CD8-positive, alpha-beta memory T cell (primary cell): ENCODE measurements at regions not wholly inside any gene's neighbourhood (a gene's known extent, or its start where the extent isn't known, plus 50 kb on each side); places are given as distances from the start of the nearest gene placed in this dataset.

Experiments used
- CTCF ChIA-PET: fragments of 350-600 bp; sonication (Branson Sonifier 250); formaldehyde crosslinking; loops from one replicate; lab custom pipeline; 2021; ENCODE audit warnings: antibody characterized with exemption; lab: Charles Lee
- POLR2A ChIA-PET: fragments of 350-600 bp; sonication (Branson Sonifier 250); formaldehyde crosslinking; loops from one replicate; lab custom pipeline; 2021; ENCODE audit warnings: antibody characterized with exemption; lab: Charles Lee
- DNase-seq, 5 donors: peaks; one replicate each; pipeline versions ENCODE4 v3.0.0 to v3.0.0-alpha.2; 2020 to 2022; ENCODE audit warnings: mixed read lengths in 1 of 5
- H3K27ac ChIP-seq: one replicate; pipeline ENCODE4 v1.7.0; 2013; ENCODE audit warnings: low read depth, mild to moderate bottlenecking, low read length, moderate library complexity
- H3K27me3 ChIP-seq: 2 replicates; pipeline ENCODE4 v1.7.0; 2013; ENCODE audit warnings: low read length, mild to moderate bottlenecking; ENCODE audit not compliant: insufficient read depth, poor library complexity, severe bottlenecking
- H3K36me3 ChIP-seq: 2 replicates; pipeline ENCODE4 v1.7.0; 2013; ENCODE audit warnings: mild to moderate bottlenecking, low read length, moderate library complexity; ENCODE audit not compliant: insufficient read depth
- H3K4me1 ChIP-seq: 2 replicates; pipeline ENCODE4 v1.7.0; 2013; ENCODE audit warnings: mild to moderate bottlenecking, low read length, moderate library complexity; ENCODE audit not compliant: insufficient read depth
- H3K4me3 ChIP-seq: 2 replicates; pipeline ENCODE4 v1.7.0; 2013; ENCODE audit warnings: mild to moderate bottlenecking, low read length
- H3K9me3 ChIP-seq: 2 replicates; pipeline ENCODE4 v1.7.0; 2013; ENCODE audit warnings: mild to moderate bottlenecking, low read length
- H3K27ac Mint-ChIP-seq, 8 donors: one replicate each; pipeline ENCODE4 v1.8.0; 2020 to 2021; ENCODE audit warnings: mixed read lengths in 8 of 8, mild to moderate bottlenecking in 6 of 8, inconsistent platforms in 3 of 8, moderate library complexity in 3 of 8
- H3K27me3 Mint-ChIP-seq, 2 donors: one replicate each; pipeline ENCODE4 v1.8.0; 2020 to 2021; ENCODE audit warnings: mixed read lengths in 2 of 2, mild to moderate bottlenecking in 1 of 2, moderate library complexity in 1 of 2
- H3K36me3 Mint-ChIP-seq, 3 donors: one replicate each; pipeline ENCODE4 v1.8.0; 2020 to 2021; ENCODE audit warnings: mixed read lengths in 3 of 3, inconsistent platforms in 1 of 3, mild to moderate bottlenecking in 1 of 3
- H3K4me1 Mint-ChIP-seq, 3 donors: one replicate each; pipeline ENCODE4 v1.8.0; 2020 to 2021; ENCODE audit warnings: mixed read lengths in 3 of 3, inconsistent platforms in 1 of 3, mild to moderate bottlenecking in 1 of 3
- H3K4me3 Mint-ChIP-seq, 7 donors: one replicate each; pipeline ENCODE4 v1.8.0; 2020 to 2021; ENCODE audit warnings: mixed read lengths in 7 of 7, mild to moderate bottlenecking in 6 of 7, moderate library complexity in 4 of 7, inconsistent platforms in 2 of 7
- H3K9me3 Mint-ChIP-seq, 5 donors: one replicate each; pipeline ENCODE4 v1.8.0; 2020 to 2022; ENCODE audit warnings: mixed read lengths in 5 of 5, mild to moderate bottlenecking in 3 of 5, moderate library complexity in 2 of 5, inconsistent platforms in 1 of 5

DNA sequence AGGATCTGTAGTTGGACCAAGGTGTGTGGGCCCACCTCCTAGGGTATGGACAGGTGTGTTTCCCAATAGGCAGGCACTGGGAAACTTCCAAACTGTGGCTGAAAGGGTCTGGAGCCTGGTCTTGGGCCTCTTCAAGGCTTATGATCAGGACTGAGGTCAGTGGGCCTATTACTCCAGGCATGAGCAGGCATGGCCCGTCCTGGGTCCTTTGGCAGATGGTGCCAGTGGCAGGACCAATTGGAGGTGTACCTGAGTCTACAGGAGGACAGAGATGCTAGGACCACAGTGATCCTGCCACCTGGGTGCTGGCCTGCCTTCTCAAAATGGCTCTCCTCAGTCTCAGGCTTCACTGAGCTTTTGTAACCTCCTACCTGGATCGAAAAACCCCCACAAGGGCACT lies 95.4 kb downstream of the RAB18 start:
- H3K4me1 Mint-ChIP-seq = no peaks in the 10 kb centered on the region
- no peaks in the 10 kb centered on the region for H3K27me3 ChIP-seq
- no peak overlapping the region for H3K27ac ChIP-seq
- peaks cover 1 to 9% (median 4%) of the 10 kb centered on the region in 5 donors for H3K9me3 Mint-ChIP-seq
- H3K36me3 ChIP-seq = no peaks in the 10 kb centered on the region
- no peak for DNase-seq
- H3K27me3 Mint-ChIP-seq = peaks cover 6 to 11% of the 10 kb centered on the region in 2 donors
- H3K4me1 ChIP-seq = no peaks in the 10 kb centered on the region
- no peak overlapping the region for H3K27ac Mint-ChIP-seq
- no peak overlapping the region for H3K4me3 ChIP-seq
- POLR2A ChIA-PET = no interaction called here
- H3K4me3 Mint-ChIP-seq = no peak overlapping the region
- CTCF ChIA-PET = no interaction called here
- H3K36me3 Mint-ChIP-seq = peaks cover 0 to 15% (median 1%) of the 10 kb centered on the region in 3 donors
- no peaks in the 10 kb centered on the region for H3K9me3 ChIP-seq

DNA sequence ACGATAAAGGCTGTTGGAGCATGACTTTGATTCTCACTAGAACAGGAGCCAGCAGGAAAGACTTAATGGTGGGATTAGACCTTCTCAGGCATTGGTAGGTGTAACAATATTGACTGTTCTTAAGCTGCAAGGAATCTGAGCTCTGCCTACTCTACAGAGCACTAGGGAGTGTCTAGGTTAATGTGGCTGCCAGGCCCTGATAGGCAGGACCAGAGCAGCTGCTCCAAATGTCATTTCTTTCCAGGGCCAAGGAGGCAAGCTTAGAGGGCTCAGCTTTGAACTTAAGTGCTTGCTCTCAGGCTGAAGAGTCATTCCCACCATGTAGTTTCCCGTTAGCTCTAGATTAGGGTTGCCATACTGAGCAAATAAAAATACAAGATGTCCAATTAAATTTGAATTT lies 96.8 kb downstream of the RAB18 start:
- H3K36me3 ChIP-seq = no peaks in the 10 kb centered on the region
- no peaks in the 10 kb centered on the region for H3K4me1 Mint-ChIP-seq
- DNase-seq = no peak
- H3K27ac Mint-ChIP-seq = no peak overlapping the region
- ChIA-PET CTCF (no interaction called here), POLR2A (no interaction called here)
- H3K4me3 ChIP-seq = no peak overlapping the region
- H3K36me3 Mint-ChIP-seq = peaks cover 0 to 15% (median 1%) of the 10 kb centered on the region in 3 donors
- H3K27me3 ChIP-seq = no peaks in the 10 kb centered on the region
- H3K9me3 Mint-ChIP-seq = peaks cover 1 to 6% (median 2%) of the 10 kb centered on the region in 5 donors
- no peak overlapping the region for H3K4me3 Mint-ChIP-seq
- no peaks in the 10 kb centered on the region for H3K9me3 ChIP-seq
- H3K4me1 ChIP-seq = no peaks in the 10 kb centered on the region
- peaks cover 6 to 15% of the 10 kb centered on the region in 2 donors for H3K27me3 Mint-ChIP-seq
- no peak overlapping the region for H3K27ac ChIP-seq

DNA sequence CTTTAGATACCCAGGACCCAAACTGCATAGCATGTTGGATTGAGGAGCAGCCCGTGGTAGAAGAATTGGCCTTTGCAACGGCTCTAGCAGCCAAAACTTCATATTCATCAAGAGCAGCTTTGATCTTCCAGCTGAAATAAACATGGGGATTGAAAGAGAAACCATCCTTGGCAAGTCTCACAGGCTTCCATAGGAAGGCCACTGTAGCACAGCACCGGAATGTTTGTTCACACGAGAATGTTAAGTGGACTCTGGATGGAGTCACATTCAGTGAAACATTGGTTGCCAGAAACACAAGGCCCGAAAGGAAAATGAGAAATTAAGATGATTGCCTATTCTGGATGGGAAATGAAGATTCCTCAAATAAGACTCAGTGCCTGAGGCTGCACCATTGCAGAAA lies 97.4 kb downstream of the RAB18 start:
- Histone ChIP-seq H3K4me3 (no peak overlapping the region), H3K27ac (no peak overlapping the region), H3K27me3 (no peaks in the 10 kb centered on the region), H3K9me3 (no peaks in the 10 kb centered on the region), H3K4me1 (no peaks in the 10 kb centered on the region), H3K36me3 (no peaks in the 10 kb centered on the region)
- H3K27ac Mint-ChIP-seq = no peak overlapping the region
- POLR2A ChIA-PET = no interaction called here
- CTCF ChIA-PET = no interaction called here
- no peaks in the 10 kb centered on the region for H3K4me1 Mint-ChIP-seq
- H3K9me3 Mint-ChIP-seq = peaks cover 0 to 2% (median under 1%) of the 10 kb centered on the region in 5 donors
- peaks cover 0 to 9% (median 1%) of the 10 kb centered on the region in 3 donors for H3K36me3 Mint-ChIP-seq
- DNase-seq = no peak
- H3K4me3 Mint-ChIP-seq = no peak overlapping the region
- H3K27me3 Mint-ChIP-seq = peaks cover 6 to 18% of the 10 kb centered on the region in 2 donors

DNA sequence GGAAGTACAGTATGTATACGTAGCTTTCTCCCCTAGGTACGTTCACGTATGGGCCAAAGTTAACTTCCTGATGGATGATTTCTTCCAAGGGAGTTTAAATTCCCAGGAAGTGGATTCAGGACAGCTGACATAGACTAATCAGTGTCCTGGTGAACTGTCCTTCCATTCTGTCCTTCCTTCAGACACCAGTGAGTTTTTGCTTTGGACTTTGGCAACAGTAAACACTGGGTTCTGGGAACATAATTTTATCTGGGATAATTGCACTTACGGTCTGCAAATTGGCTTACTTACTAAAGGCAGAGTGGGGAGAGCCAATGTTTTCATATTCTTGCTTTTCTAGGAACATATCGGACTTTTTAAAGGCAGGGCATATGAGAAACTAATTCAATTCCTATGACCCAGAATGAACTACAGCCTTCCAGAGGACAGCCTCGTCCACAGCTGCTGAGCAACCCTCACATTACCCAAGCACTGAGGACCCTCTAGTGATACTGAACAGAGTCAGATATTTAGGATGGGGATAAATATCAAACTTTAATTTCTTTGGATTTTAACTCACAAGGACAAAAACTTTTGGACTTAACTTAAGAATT lies 97.9 kb downstream of the RAB18 start:
- no peak overlapping the region for H3K27ac ChIP-seq
- H3K4me1 ChIP-seq = no peaks in the 10 kb centered on the region
- no peaks in the 10 kb centered on the region for H3K27me3 ChIP-seq
- H3K36me3 ChIP-seq = no peaks in the 10 kb centered on the region
- no peak for DNase-seq
- Mint-ChIP-seq H3K4me1 (no peaks in the 10 kb centered on the region), H3K4me3 (no peak overlapping the region), H3K9me3 (peaks cover 0 to 2% (median 0%) of the 10 kb centered on the region in 5 donors), H3K27ac (peak overlapping the region in 1 of 8 donors; percentile 25), H3K36me3 (peaks cover 0 to 8% (median 1%) of the 10 kb centered on the region in 3 donors), H3K27me3 (peaks cover 6 to 21% of the 10 kb centered on the region in 2 donors)
- CTCF ChIA-PET = no interaction called here
- POLR2A ChIA-PET = no interaction called here
- H3K4me3 ChIP-seq = no peak overlapping the region
- no peaks in the 10 kb centered on the region for H3K9me3 ChIP-seq

DNA sequence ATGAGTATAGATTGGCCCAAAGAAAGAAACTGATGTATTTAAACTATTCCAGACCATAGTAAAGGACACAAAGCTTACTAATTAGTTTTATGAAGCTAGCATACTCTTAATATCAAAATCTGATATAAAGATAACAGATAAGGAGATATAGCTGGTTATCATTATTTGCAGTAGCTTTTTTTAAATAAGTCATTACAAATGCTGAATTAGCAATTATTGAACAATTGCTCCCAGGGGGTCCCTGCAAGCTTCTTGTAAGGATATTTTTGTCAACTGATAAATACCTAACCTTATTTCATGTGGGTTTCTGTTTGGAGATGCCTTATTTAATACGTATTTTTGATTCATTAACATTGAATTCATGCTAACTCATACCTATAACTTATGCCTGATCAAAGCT lies 99.0 kb downstream of the RAB18 start:
- CTCF ChIA-PET = no interaction called here
- POLR2A ChIA-PET = no interaction called here

DNA sequence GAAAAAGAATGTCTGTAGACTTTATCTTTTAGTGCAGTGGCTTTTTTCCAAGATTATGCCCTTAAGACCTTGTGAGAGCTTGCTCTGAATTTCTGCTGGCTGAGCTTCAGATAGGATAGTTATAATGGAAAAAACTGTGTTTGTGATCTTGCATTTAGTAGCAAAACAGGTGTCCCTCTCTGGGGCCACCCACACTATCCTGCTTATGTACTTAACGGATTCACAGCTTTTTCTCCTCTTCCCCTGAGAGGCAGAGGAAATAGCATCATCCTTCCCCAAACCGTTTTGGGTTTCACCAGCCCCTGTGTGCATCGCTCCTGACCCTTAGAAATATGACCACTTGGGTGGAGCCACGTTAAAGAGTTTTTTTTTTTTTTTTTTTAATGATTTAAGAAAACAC lies 101.2 kb downstream of the RAB18 start:
- Mint-ChIP-seq H3K27ac (no peak overlapping the region), H3K4me1 (peaks cover 0 to 5% (median 4%) of the 10 kb centered on the region in 3 donors), H3K9me3 (no peaks in the 10 kb centered on the region), H3K4me3 (no peak overlapping the region), H3K27me3 (peaks cover 3 to 17% of the 10 kb centered on the region in 2 donors), H3K36me3 (no peaks in the 10 kb centered on the region)
- no peaks in the 10 kb centered on the region for H3K27me3 ChIP-seq
- DNase-seq = no peak
- no peaks in the 10 kb centered on the region for H3K36me3 ChIP-seq
- no peak overlapping the region for H3K27ac ChIP-seq
- POLR2A ChIA-PET = no interaction called here
- no peaks in the 10 kb centered on the region for H3K9me3 ChIP-seq
- no peak overlapping the region for H3K4me3 ChIP-seq
- CTCF ChIA-PET = interaction anchor here (1.6 kb wide), 1 partner anchor 10 kb away, joined by 4 read pairs; no protein-coding TSS in a partner anchor
- no peaks in the 10 kb centered on the region for H3K4me1 ChIP-seq

More for the DNA sequence above, 99.0 kb downstream of the RAB18 start:
- H3K27ac ChIP-seq = no peak overlapping the region
- Mint-ChIP-seq H3K36me3 (peaks cover 0 to 8% (median 0%) of the 10 kb centered on the region in 3 donors), H3K27me3 (peaks cover 6 to 21% of the 10 kb centered on the region in 2 donors), H3K27ac (no peak overlapping the region), H3K4me1 (peaks cover 0 to 3% (median 3%) of the 10 kb centered on the region in 3 donors), H3K9me3 (peaks cover 0 to 1% (median 0%) of the 10 kb centered on the region in 5 donors), H3K4me3 (no peak overlapping the region)
- DNase-seq = no peak
- no peaks in the 10 kb centered on the region for H3K4me1 ChIP-seq
- H3K4me3 ChIP-seq = no peak overlapping the region
- H3K36me3 ChIP-seq = no peaks in the 10 kb centered on the region
- no peaks in the 10 kb centered on the region for H3K27me3 ChIP-seq
- H3K9me3 ChIP-seq = no peaks in the 10 kb centered on the region

DNA sequence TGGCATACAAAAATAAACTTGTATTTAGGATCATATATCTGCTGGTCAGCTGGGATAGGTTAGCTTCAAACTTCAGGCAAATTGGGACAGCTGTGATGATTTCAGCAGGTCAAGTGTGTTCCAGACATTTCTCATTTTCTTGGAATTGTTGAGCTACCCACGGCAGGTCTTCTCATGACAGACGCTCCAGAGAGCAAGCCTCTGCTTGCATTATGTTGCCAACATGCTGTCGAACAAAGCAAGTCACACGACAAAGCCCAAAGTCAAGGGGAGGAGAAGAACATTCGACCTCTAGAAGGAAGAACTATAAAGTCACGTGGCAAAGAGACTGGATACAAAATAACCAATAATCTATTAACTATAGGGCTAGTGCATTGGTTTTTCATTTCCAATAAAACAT lies 103.5 kb downstream of the RAB18 start:
- CTCF ChIA-PET = no interaction called here
- Histone ChIP-seq H3K27me3 (no peaks in the 10 kb centered on the region), H3K36me3 (no peaks in the 10 kb centered on the region), H3K27ac (no peak overlapping the region), H3K4me1 (no peaks in the 10 kb centered on the region), H3K4me3 (no peak overlapping the region), H3K9me3 (no peaks in the 10 kb centered on the region)
- DNase-seq = no peak
- Mint-ChIP-seq H3K27me3 (peaks cover 0 to 13% of the 10 kb centered on the region in 2 donors), H3K4me1 (peaks cover 0 to 5% (median 4%) of the 10 kb centered on the region in 3 donors), H3K27ac (peak overlapping the region in 1 of 8 donors; percentile 1), H3K9me3 (no peaks in the 10 kb centered on the region), H3K36me3 (no peaks in the 10 kb centered on the region), H3K4me3 (no peak overlapping the region)
- POLR2A ChIA-PET = no interaction called here

DNA sequence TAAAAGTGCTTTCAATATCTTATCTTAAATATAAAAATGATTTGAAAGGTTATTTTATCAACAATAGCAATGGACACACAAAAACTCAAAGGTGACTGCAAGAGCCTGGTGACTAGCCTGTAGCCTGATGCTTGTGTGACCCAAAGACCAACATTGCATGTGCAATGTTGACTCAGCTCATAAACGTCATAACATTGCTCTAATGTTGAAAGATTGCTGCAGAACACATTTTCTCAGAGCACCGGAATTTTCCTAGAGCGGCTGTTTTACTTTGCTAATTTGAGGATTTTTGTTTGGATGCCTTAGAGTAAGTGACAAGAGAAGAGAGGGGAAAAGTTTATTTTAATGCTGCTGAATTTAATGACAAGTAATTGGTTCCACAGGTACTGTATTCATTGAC lies 107.1 kb downstream of the RAB18 start:
- Mint-ChIP-seq H3K36me3 (peaks cover 0 to 6% (median 0%) of the 10 kb centered on the region in 3 donors), H3K9me3 (no peaks in the 10 kb centered on the region), H3K27me3 (peaks cover 0 to 10% of the 10 kb centered on the region in 2 donors), H3K27ac (peak overlapping the region in 1 of 8 donors; percentile 91), H3K4me1 (peaks cover 0 to 16% (median 13%) of the 10 kb centered on the region in 3 donors), H3K4me3 (no peak overlapping the region)
- DNase-seq = no peak
- ChIA-PET POLR2A (no interaction called here), CTCF (no interaction called here)
- H3K27me3 ChIP-seq = peaks cover 3% of the 10 kb centered on the region
- no peaks in the 10 kb centered on the region for H3K36me3 ChIP-seq
- no peaks in the 10 kb centered on the region for H3K4me1 ChIP-seq
- H3K4me3 ChIP-seq = no peak overlapping the region
- H3K27ac ChIP-seq = no peak overlapping the region
- no peaks in the 10 kb centered on the region for H3K9me3 ChIP-seq
